ENCODE measurements at regions not wholly inside any gene's neighbourhood (a gene's known extent, or its start where the extent isn't known, plus 50 kb on each side); places are given as distances from the start of the nearest gene placed in this dataset.

- H3K4me3 ChIP-seq (ENCODE audit: control insufficient read depth, low read depth, low read length), result no peak overlapping the region
- no peak for DNase-seq (ENCODE audit: low read depth)
- TF ChIP-seq, protein P1, sequence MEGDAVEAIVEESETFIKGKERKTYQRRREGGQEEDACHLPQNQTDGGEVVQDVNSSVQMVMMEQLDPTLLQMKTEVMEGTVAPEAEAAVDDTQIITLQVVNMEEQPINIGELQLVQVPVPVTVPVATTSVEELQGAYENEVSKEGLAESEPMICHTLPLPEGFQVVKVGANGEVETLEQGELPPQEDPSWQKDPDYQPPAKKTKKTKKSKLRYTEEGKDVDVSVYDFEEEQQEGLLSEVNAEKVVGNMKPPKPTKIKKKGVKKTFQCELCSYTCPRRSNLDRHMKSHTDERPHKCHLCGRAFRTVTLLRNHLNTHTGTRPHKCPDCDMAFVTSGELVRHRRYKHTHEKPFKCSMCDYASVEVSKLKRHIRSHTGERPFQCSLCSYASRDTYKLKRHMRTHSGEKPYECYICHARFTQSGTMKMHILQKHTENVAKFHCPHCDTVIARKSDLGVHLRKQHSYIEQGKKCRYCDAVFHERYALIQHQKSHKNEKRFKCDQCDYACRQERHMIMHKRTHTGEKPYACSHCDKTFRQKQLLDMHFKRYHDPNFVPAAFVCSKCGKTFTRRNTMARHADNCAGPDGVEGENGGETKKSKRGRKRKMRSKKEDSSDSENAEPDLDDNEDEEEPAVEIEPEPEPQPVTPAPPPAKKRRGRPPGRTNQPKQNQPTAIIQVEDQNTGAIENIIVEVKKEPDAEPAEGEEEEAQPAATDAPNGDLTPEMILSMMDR (IDR thresholded peaks at IDR 0.05; ENCODE audit: control insufficient read depth, insufficient read depth, low read depth, low read length, missing control alignments), result no peak
Measured at GRCh38 chr2:158889135-158889853, 79.1 kb upstream of the TANC1 start.

GRCh38 chr2:158890296-158890905, 78.0 kb upstream of the TANC1 start:
- TF ChIP-seq, protein P1 (IDR thresholded peaks at IDR 0.05; ENCODE audit: control insufficient read depth, insufficient read depth, low read depth, low read length, missing control alignments), result no peak
- H3K4me3 ChIP-seq (ENCODE audit: control insufficient read depth, low read depth, low read length), result no peak overlapping the region
- no peak for DNase-seq (ENCODE audit: low read depth)

GRCh38 chr2:158893026-158893425, 75.4 kb upstream of the TANC1 start:
- H3K4me3 ChIP-seq (ENCODE audit: control insufficient read depth, low read depth, low read length), result no peak overlapping the region
- TF ChIP-seq, protein P1 (IDR thresholded peaks at IDR 0.05; ENCODE audit: control insufficient read depth, insufficient read depth, low read depth, low read length, missing control alignments), result no peak
- peak; percentile 20 for DNase-seq (ENCODE audit: low read depth)

DNA sequence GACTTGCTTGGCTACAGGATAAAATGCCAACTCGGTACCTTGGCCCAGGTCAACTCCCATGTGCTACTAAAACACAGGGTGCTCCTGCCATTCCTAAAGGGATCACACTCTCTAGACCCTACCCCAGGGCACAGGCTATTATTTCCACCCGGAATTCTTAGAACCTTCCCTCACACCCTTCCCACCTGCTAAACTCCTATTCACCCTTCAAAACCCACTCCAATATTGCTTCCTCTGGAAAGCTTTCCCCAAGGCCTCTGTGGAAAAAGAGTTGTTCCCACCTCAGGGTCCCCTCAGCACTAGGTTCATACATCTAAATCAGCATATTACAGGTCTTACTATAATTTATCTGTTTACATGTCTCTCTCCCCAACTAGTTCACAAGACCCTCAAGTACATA, 75.0 kb upstream of the TANC1 start:
- TF ChIP-seq, protein P1 (IDR thresholded peaks at IDR 0.05; ENCODE audit: control insufficient read depth, insufficient read depth, low read depth, low read length, missing control alignments), result no peak
- DNase-seq (ENCODE audit: low read depth), result no peak
- H3K4me3 ChIP-seq (ENCODE audit: control insufficient read depth, low read depth, low read length), result no peak overlapping the region

DNA sequence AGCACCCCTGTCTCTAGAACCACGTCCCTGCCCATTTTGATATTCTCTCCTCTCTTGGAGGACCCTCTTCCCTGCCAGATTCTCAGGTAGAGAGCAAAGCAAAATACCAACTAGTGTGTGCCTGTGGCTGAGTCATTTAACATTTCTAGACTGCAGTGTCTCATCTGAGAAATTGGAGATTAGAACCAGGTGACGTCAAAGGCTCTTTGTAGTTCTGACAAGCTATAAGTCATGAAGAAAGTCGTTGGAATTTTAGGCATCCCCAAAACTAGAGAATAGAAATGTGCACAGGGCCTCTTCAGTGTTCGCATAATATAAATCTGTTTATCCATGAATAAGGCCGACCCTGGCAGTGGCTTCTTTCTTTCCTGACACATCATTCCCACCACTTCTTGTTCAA, 74.4 kb upstream of the TANC1 start:
- peak; percentile 66 for DNase-seq (ENCODE audit: low read depth)
- no peak overlapping the region for H3K4me3 ChIP-seq (ENCODE audit: control insufficient read depth, low read depth, low read length)
- TF ChIP-seq, protein P1 (IDR thresholded peaks at IDR 0.05; ENCODE audit: control insufficient read depth, insufficient read depth, low read depth, low read length, missing control alignments), result no peak

DNA sequence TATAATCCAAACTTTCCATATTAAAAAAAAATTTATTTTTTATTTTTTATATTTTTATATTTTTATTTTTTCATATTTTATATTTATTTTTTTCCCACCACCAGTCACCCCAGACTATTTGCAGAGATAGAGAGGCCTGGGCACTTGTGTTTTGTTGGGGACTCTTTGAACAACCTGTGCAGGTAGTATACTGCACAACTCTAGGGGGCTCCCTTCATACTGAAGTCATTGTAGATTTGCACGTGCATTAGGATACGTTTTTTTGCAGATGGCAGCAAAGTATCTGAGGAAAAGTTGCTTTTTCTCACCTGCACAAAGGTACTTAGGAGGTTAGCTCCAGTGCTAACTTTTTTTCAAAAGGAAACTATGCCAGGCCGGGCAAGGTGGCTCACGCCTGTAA, 73.9 kb upstream of the TANC1 start:
- no peak for DNase-seq (ENCODE audit: low read depth)
- H3K4me3 ChIP-seq (ENCODE audit: control insufficient read depth, low read depth, low read length), result no peak overlapping the region
- TF ChIP-seq, protein P1 (IDR thresholded peaks at IDR 0.05; ENCODE audit: control insufficient read depth, insufficient read depth, low read depth, low read length, missing control alignments), result no peak
